GM12864 (cell line): ENCODE measurements at regions not wholly inside any gene's neighbourhood (a gene's known extent, or its start where the extent isn't known, plus 50 kb on each side); places are given as distances from the start of the nearest gene placed in this dataset.

Experiments used
- DNase-seq: peaks from one replicate; pipeline ENCODE4 v3.0.0-alpha.2; 2011; ENCODE audit warnings: low read depth
- H3K4me3 ChIP-seq: 2 replicates; pipeline ENCODE4 v1.5.1; 2011; ENCODE audit warnings: mild to moderate bottlenecking, low read depth, low read length, control low read depth
- CTCF ChIP-seq: IDR thresholded peaks from 2 replicates; pipeline ENCODE4 v1.5.1; 2011; ENCODE audit warnings: low read depth, mild to moderate bottlenecking, moderate library complexity, low read length, control low read depth, inconsistent platforms; ENCODE audit errors: missing control alignments

DNA sequence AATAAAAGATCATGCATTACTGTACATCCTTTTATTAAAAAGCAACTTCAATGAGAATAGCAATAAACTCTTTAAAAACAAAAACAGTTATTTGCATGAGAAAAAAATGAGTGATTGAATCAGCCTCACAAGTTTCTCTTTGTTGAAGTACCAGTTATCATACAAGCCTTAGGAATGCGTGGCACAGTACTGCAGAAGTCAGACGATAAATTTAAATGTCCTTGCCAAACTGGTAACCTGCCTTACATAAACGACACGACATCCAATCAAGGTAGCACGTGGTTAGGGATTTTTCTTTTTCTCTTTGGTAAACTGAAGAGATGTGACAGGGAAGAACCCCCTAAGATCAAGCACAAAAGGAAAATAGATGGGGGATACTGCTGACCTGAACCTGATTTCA, 251.0 kb downstream of the KLF12 start:
- DNase-seq, result no peak
- no peak overlapping the region for H3K4me3 ChIP-seq
- TF ChIP-seq CTCF, result no peak

DNA sequence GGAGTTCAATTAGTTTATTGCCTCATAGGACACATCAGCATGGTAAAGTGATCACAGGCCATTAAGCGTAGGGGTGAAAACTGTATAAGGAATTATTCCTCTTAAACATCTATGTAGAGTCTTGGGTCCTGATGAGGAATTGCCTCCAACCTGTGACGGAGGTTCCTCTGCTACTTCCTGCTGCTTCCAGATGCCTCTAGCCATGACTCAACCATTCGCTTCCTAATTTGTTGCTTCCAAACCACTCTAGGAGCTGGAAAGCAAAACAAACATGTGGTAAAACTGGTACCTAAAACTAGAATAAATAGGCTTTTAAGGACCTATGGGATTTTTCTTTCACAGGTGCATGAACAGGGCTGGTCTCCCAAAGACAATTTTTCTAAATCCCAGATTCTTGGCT, 253.8 kb downstream of the KLF12 start:
- DNase-seq, result no peak
- no peak for TF ChIP-seq CTCF
- H3K4me3 ChIP-seq, result no peak overlapping the region

DNA sequence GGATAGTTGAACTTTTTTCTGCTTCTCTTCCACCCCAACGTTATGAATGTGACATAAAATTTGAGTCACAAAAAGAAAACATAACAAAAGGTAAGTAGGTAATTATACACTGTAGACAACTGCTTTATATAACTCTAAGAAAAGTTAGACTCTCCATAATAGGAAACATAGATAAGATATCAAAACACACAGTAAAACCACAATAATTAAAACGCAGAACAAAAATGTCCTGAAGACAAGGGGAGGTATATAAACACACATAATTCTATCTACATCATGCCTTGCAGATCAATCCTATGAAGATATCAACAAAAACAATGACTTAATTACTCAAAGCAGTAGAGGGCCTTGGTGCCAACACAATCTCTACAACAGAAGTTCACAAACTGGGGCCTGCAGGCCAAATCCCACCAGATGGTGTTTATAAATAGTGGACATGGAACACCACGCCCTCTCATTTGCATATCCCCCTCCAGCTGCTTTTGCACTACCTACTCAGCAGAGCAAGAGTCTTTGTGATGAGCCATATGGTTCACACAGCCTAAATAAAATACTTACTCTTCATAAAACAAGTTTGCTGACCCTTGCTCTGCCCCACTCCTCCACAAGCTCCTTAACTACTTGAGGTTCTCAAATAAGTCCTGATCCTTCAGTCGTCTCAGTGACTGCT, 254.7 kb downstream of the KLF12 start:
- no peak for TF ChIP-seq CTCF
- no peak overlapping the region for H3K4me3 ChIP-seq
- DNase-seq, result no peak

DNA sequence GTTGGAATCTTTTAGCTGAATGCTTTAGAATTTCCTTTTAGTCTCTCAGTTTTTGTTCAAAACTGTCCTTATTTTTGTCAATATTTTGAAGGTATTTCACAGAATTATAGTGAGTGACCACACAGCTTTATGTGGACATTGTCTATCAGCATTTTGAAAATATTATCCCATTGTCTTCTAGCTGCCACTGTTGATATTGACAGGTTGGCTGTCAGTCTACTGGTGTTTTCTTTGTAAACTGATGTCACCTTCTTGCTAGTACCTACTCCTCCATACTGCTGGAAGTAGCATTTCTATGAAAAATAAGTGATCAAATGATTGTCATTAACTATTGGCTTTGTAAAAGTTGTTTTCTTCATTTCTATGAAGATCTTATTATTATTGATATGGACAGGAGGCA, 256.8 kb downstream of the KLF12 start:
- TF ChIP-seq CTCF, result no peak
- H3K4me3 ChIP-seq, result no peak overlapping the region
- no peak for DNase-seq

- no peak overlapping the region for H3K4me3 ChIP-seq
- DNase-seq, result no peak
- TF ChIP-seq CTCF, result no peak
Measured at GRCh38 chr13:73876323-73876722, 257.9 kb downstream of the KLF12 start.

DNA sequence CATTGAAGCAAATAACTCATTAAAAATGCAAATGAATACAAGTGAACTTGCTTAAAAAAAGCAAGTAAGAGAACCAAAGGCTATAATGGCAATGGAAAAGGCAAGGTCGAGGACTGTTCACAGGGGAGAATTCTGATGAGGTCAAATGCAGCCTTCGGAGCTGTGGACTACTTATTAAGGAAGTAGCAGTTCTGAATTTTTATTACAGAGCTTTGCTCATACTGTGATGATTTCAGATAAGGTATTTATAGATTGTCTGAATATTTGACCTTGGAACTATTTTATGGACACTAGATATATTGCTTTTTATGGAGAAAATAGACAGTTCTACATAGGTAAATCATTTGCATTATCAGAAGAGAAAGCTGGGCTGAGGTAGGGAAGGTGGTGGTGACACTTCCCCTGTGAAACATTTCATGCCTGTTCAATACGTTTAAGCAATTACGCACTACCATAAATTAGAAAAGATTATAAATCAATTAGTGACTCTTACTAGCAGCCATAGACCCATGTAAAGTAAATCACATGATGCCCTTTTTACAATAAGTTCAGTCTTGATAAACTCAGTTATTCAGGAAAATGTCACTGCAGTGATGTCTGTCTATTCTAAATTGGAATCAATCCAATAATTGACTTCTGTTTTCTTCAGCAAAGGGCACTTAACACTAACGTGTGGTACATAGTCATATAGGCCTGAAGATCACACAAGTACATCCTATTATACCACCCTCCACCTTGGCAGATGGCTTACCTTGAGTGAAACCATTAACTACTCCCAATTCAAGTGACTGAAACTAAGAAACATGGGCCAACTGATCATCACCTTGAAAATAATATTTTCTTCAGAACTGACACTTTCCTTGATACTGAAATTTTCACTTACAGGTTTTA, 260.0 kb downstream of the KLF12 start:
- H3K4me3 ChIP-seq, result no peak overlapping the region
- no peak for DNase-seq
- TF ChIP-seq CTCF, result no peak
